ENCODE measurements at regions not wholly inside any gene's neighbourhood (a gene's known extent, or its start where the extent isn't known, plus 50 kb on each side); places are given as distances from the start of the nearest gene placed in this dataset.
"Not testable (repeated sequence)": the region's sequence is repeated elsewhere in the genome, so short reads cannot be mapped to it uniquely, and the experiment has no call there.

- not testable (repeated sequence) for TF ChIP-seq POLR2A (IDR thresholded peaks at IDR 0.05; ENCODE audit: low read length); GATA1 (IDR thresholded peaks at IDR 0.05; ENCODE audit: low read depth, low read length)
Observed at GRCh38 chrY:6747210-6747609, 163.3 kb upstream of the TBL1Y start.
